ENCODE measurements at regions not wholly inside any gene's neighbourhood (a gene's known extent, or its start where the extent isn't known, plus 50 kb on each side); places are given as distances from the start of the nearest gene placed in this dataset.
"Not testable (repeated sequence)": the region's sequence is repeated elsewhere in the genome, so short reads cannot be mapped to it uniquely, and the experiment has no call there.

- H3K4me3 ChIP-seq (ENCODE audit: low read length): no peak overlapping the region
- DNase-seq (ENCODE audit: low read depth): no peak
- TF ChIP-seq CTCF (conservative IDR thresholded peaks at IDR 0.05; ENCODE audit: low read length): no peak
Measured at GRCh38 chr13:76267216-76267615, 619.0 kb downstream of the KCTD12 start.

GRCh38 chr13:76266561-76266960 is 619.6 kb downstream of the KCTD12 start:
- DNase-seq (ENCODE audit: low read depth): no peak
- no peak for TF ChIP-seq CTCF (conservative IDR thresholded peaks at IDR 0.05; ENCODE audit: low read length)

DNA sequence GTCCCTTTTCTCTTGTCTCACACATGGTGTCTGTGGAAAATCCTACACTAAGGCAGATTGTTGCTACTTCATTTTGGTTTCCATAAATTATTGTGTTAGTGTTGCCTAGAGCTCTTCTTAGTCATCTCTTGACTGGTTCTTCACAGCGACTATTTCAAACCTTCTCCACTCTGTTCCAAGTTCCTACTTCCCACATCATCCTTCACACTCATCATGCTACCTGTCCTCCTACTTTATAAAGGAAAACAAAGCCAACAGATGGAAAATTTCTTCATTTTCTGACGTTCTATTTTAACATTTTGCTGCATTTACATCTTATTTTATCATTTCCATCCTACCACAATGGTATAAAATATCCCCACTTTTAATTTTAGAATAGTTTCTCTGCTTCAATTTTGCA is 614.1 kb downstream of the LMO7 start:
- DNase-seq (ENCODE audit: low read depth): no peak
- H3K4me3 ChIP-seq (ENCODE audit: low read length): no peak overlapping the region
- no peak for TF ChIP-seq CTCF (conservative IDR thresholded peaks at IDR 0.05; ENCODE audit: low read length)

More at GRCh38 chr13:76266561-76266960, 619.6 kb downstream of the KCTD12 start:
- H3K4me3 ChIP-seq (ENCODE audit: low read length): no peak overlapping the region

DNA sequence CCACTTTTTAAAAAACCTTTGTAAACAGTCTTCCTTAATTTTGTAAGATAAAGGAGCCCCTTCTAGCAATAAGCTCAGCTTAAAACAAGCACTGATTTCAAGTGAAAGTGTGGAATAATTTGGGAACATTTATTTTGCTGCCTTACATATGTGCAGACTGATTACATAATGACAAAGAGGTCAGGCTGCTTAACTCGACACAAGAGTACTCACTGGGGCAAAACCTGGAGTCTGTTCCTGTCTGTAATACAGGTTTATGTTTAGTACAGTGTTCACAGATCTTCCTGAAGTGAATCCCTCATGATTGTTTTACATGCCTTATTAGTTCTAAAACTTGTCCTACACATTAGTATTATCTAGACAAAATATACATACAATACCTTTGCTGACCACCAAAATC is 609.8 kb downstream of the LMO7 start:
- TF ChIP-seq CTCF (conservative IDR thresholded peaks at IDR 0.05; ENCODE audit: low read length): no peak
- DNase-seq (ENCODE audit: low read depth): no peak
- H3K4me3 ChIP-seq (ENCODE audit: low read length): no peak overlapping the region

DNA sequence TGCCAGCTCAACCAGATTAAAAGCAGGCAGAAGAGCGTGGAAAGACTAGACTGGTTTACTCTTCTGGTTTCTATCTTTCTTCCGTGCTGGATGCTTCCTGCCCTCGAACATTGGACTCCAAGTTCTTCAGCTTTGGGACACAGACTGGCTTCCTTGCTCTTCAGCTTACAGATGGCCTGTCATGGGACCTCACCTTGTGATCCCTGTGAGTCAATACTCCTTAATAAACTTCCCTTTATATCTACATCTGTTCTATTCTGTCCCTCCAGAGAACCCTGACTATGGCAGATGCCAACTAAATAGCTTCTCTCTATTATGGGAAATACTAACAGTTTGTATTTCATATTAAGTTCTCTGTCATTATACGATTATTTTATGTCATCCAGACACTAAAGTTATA is 609.1 kb downstream of the LMO7 start:
- no peak for TF ChIP-seq CTCF (conservative IDR thresholded peaks at IDR 0.05; ENCODE audit: low read length)
- DNase-seq (ENCODE audit: low read depth): no peak
- H3K4me3 ChIP-seq (ENCODE audit: low read length): no peak overlapping the region

DNA sequence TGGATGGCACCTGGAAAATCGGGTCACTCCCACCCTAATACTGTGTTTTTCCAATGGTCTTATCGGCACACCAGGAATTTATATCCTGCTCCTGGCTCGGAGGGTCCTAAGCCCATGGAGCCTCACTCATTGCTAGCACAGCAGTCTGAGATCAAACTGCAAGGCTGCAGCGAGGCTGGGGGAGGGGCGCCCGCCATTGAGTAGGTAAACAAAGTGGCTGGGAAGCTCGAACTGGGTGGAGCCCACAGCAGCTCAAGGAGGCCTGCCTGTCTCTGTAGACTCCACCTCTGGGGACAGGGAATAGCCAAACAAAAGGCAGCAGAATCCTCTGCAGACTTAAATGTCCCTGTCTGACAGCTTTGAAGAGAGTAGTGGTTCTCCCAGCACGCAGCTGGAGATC is 607.0 kb downstream of the LMO7 start:
- DNase-seq (ENCODE audit: low read depth); H3K4me3 ChIP-seq (ENCODE audit: low read length): not testable (repeated sequence)

- no peak overlapping the region for H3K4me3 ChIP-seq (ENCODE audit: low read length)
- DNase-seq (ENCODE audit: low read depth): no peak
- no peak for TF ChIP-seq CTCF (conservative IDR thresholded peaks at IDR 0.05; ENCODE audit: low read length)
Measured at GRCh38 chr13:76239031-76239680, 603.0 kb downstream of the LMO7 start.

Measured in AG10803 (cell line).